NCI-H1105 treated with DMSO at 0.1 percent for 48 hours (cell line): ENCODE measurements at regions not wholly inside any gene's neighbourhood (a gene's known extent, or its start where the extent isn't known, plus 50 kb on each side); places are given as distances from the start of the nearest gene placed in this dataset.
A peak's percentile ranks its signal among the peaks of the same experiment; 100 is the strongest.
"Not testable (repeated sequence)": the region's sequence is repeated elsewhere in the genome, so short reads cannot be mapped to it uniquely, and the experiment has no call there.

ENCODE experiments used
- DNase-seq: peaks from one replicate; lab custom pipeline; 2025; lab: John Stamatoyannopoulos, UW

GRCh38 chr12:28987538-28988324 lies 161.3 kb upstream of the FAR2 start:
- no peak for DNase-seq

- DNase-seq: no peak
Observed at GRCh38 chr12:28988325-28988704, 160.8 kb upstream of the FAR2 start.

- DNase-seq: no peak
Observed at GRCh38 chr12:28991626-28992025, 157.5 kb upstream of the FAR2 start.

- DNase-seq: no peak
Observed at GRCh38 chr12:28993720-28994119, 155.4 kb upstream of the FAR2 start.

GRCh38 chr12:28994179-28994715 lies 154.8 kb upstream of the FAR2 start:
- no peak for DNase-seq

- no peak for DNase-seq
Observed at GRCh38 chr12:28996688-28997087, 152.4 kb upstream of the FAR2 start.

- DNase-seq: peak; percentile 36
Observed at GRCh38 chr12:28998662-28999120, 150.4 kb upstream of the FAR2 start.

GRCh38 chr12:29004066-29004935 lies 144.8 kb upstream of the FAR2 start:
- DNase-seq: no peak

GRCh38 chr12:29004936-29005304 lies 144.2 kb upstream of the FAR2 start:
- no peak for DNase-seq

- DNase-seq: no peak
Observed at GRCh38 chr12:29008786-29009185, 140.3 kb upstream of the FAR2 start.

- DNase-seq: no peak
Observed at GRCh38 chr12:29012673-29013072, 136.4 kb upstream of the FAR2 start.

- not testable (repeated sequence) for DNase-seq
Observed at GRCh38 chr12:29017532-29017931, 131.5 kb upstream of the FAR2 start.

GRCh38 chr12:29023436-29024076 lies 125.5 kb upstream of the FAR2 start:
- DNase-seq: no peak

- no peak for DNase-seq
Observed at GRCh38 chr12:29024117-29024516, 125.0 kb upstream of the FAR2 start.

GRCh38 chr12:29025937-29026336 lies 123.1 kb upstream of the FAR2 start:
- DNase-seq: no peak

- no peak for DNase-seq
Observed at GRCh38 chr12:29026419-29026818, 122.7 kb upstream of the FAR2 start.

GRCh38 chr12:29029484-29029883 lies 119.6 kb upstream of the FAR2 start:
- not testable (repeated sequence) for DNase-seq

GRCh38 chr12:29030006-29030405 lies 119.1 kb upstream of the FAR2 start:
- DNase-seq: no peak

GRCh38 chr12:29032446-29032845 lies 116.6 kb upstream of the FAR2 start:
- DNase-seq: no peak

GRCh38 chr12:29033519-29033918 lies 115.6 kb upstream of the FAR2 start:
- no peak for DNase-seq

GRCh38 chr12:29035112-29035511 lies 114.0 kb upstream of the FAR2 start:
- no peak for DNase-seq

- no peak for DNase-seq
Observed at GRCh38 chr12:29039013-29039412, 110.1 kb upstream of the FAR2 start.
